LNCAP (cell line): ENCODE measurements at regions not wholly inside any gene's neighbourhood (a gene's known extent, or its start where the extent isn't known, plus 50 kb on each side); places are given as distances from the start of the nearest gene placed in this dataset.

Source experiments
- TF ChIP-seq, protein P1 (sequence below): fragments of 450-650 bp; IDR thresholded peaks from 2 replicates; pipeline ENCODE4 v1.5.1; 2017; ENCODE audit warnings: mild to moderate bottlenecking

DNA sequence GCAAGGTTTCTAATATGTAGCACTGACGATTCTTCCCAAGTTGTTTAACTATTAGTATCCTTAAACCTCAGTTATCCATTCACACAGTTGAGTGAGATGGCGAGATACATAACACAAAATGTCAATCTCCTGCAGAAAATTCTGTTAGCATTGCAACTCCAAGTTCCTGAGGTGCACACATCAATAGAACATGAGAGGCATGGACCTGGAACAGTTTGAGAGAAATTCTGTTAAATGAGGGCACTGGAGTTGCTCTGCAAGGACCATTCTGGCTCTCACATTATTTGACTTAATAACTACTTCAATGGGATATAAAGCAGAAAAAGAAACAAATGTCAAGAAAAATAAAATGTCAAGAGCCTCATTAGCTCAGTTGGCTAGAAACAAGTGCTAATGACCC lies 301.2 kb upstream of the DIAPH2 start:
- TF ChIP-seq, protein P1, sequence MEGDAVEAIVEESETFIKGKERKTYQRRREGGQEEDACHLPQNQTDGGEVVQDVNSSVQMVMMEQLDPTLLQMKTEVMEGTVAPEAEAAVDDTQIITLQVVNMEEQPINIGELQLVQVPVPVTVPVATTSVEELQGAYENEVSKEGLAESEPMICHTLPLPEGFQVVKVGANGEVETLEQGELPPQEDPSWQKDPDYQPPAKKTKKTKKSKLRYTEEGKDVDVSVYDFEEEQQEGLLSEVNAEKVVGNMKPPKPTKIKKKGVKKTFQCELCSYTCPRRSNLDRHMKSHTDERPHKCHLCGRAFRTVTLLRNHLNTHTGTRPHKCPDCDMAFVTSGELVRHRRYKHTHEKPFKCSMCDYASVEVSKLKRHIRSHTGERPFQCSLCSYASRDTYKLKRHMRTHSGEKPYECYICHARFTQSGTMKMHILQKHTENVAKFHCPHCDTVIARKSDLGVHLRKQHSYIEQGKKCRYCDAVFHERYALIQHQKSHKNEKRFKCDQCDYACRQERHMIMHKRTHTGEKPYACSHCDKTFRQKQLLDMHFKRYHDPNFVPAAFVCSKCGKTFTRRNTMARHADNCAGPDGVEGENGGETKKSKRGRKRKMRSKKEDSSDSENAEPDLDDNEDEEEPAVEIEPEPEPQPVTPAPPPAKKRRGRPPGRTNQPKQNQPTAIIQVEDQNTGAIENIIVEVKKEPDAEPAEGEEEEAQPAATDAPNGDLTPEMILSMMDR, result no peak

DNA sequence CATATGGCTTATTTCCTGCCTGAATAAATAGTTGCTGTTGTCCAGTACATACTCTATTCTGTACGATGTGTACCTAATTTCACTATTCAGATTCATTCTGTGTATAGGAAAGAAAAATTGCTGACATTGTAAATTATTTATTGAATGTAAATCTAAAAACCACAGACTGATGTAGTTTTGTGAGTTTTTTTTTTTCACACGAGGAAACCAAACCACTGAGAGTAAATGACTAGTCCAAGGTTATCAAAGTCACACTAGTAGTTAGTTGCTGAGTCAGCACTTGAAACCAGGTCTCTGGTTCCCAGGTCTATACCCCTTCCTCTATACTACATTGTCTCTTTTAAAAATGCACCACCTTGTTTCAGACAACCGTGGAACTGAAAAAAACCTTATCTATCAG lies 298.3 kb upstream of the DIAPH2 start:
- TF ChIP-seq, protein P1, result no peak

DNA sequence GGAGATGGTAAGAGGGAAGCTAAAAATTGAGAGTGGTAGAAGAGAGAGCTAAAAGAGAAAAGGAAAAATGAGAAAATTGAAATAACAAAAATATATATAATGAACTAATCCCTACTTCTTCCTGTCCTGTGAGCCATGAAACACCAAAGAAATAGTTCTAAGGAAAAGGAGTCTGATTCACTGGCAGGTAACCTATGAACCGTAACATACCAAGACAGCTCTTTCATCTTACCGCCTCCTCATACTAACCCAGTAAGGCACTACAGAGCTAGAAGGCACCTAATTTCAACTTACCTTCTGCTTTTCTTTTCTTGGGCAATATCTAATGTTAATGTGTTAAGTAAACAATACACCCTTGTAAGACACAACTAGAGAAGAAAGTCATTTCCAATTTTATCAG lies 297.7 kb upstream of the DIAPH2 start:
- TF ChIP-seq, protein P1, result no peak

DNA sequence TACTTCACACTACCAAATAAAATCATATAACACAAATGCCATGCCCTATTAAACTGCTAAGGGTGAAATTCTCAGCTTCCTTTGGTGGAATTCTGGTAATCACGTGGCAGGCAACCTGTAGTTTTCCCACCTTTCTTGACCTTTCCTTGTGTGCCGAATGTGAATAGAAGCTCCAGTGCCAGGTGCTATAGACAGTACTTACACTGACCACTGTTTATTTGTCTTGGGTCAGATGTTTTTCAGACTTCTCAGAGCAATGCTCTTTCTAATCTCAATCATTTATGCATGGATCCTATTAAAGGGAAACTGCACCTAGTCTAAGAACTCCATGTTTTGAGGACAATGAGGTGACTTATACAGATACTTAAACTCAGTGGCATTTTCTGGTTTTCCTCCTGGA lies 296.8 kb upstream of the DIAPH2 start:
- TF ChIP-seq, protein P1, result no peak

DNA sequence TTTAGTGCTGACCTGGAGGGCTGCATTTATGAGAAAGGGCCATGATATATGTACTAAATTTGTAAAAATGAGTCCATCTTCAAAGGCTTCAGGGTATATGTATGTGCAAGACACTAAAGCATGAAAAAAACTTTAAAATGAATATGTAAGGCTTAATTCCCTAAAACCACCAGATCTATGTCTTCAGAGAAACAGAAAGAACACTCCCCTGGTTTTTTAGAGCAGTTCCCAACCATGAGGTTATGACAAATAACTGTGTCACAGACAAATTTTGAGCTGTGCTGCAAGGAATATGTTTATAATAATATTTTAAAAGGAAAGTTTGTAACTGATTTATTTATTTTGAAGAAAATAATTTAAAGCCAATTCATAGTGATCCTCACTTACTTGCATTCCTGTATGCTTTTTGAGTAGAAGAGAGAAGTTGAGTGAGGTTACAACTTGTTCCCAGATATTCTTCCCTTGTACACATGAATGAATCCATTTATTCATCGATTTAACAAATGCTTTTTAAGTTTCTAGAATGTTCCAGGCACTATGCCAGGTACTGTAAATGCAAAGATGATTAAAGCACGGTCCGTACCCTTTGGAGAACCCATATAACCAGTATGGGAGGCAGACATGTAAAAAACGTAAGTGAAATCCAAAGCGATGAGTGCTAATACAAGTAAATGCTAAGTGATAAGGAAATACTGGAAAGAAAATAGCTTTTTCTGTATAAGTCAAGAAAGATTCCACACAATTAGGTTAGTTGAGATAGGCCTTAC lies 295.2 kb upstream of the DIAPH2 start:
- TF ChIP-seq, protein P1, result no peak

DNA sequence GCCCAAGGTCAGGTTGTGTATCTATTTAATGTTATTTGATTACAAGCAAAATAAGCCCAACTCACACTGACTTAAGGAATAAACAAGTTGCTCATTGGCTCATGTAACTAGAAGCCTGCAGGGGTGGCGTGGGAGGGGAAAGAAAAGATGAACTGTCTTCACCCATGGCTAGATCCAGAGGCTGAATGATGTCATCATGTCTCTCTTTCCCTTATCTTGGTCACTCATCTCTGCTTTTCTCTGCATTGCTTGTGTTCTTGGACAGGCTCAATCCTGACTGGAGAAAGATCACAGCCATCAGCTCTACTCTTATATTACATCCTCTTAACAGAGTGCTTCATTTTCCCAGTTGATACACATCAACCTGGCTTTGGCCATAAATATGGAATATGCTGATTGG lies 290.0 kb upstream of the DIAPH2 start:
- TF ChIP-seq, protein P1, result no peak

DNA sequence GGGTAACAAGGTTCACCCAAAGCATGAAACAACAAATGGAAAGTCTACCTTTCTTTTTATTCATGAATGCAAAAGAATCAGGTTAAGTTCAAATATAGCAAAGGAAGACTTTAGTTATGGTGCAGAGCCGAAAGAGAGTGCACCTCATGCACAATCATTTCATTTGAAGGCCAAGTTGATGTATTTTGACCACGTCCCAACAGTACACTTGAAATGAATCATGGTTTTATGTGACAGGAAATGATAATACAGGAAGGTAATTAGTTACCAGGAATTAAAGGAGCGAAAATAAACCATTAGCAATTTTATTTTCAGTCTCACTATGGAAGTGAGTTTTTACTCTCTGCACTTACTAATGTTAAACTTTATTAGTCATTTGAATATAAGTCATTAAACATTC lies 281.2 kb upstream of the DIAPH2 start:
- TF ChIP-seq, protein P1, result no peak

DNA sequence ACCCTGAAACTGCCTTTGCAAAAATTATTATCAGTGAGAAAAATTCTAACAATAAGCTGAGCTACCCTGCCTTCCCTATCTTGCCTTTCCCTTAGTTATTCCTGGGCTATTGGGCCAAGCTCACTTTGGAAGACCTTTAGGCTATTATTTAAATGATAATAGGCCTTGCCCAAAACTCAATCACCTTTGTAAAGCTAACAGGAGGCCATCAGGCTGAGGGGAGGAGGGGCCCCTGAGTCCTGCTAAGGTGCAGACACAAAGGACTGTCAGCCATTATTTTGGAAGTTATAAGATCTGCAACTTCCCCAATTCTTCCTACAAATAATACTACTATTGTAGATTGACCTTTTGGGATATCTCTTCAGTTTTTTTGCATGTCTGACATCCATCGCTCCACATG lies 278.8 kb upstream of the DIAPH2 start:
- TF ChIP-seq, protein P1, result no peak
